Heart left ventricle (tissue), 13 donors: ENCODE measurements at regions not wholly inside any gene's neighbourhood (a gene's known extent, or its start where the extent isn't known, plus 50 kb on each side); places are given as distances from the start of the nearest gene placed in this dataset.

Experiments
- CTCF ChIP-seq, 12 donors: fragments of 200-600 bp; sonication (generic) in 4 of 12; IDR thresholded peaks; one replicate each; pipeline versions ENCODE4 v1.5.0 to v1.8.0; 2018 to 2022; ENCODE audit warnings: antibody characterized with exemption in 12 of 12, mild to moderate bottlenecking in 5 of 12
- POLR2A ChIP-seq, 2 donors: fragments of 450-650 bp; IDR thresholded peaks; one replicate each; pipeline ENCODE4 v1.6.1; 2017; ENCODE audit warnings: antibody characterized with exemption in 2 of 2, mild to moderate bottlenecking in 2 of 2, moderate library complexity in 2 of 2
- donor health status: ischemic (EF 13 %, LVEDD 7.1; RV severe dilation, severe dysfunction).
- donor health status: DM: no; HTN: yes; CAD: no.
- donor health status: DM: no; HTN: no; CAD: no.
- donor health status: ischemic (EF 25% LVEDD 6.9; RV normal size, moderate dysfunction).
- donor health status: ischemic (EF 25% LVEDD 5.7; RV mildly dilated, moderate dysfunction).
- donor health status: ischemic (EF 35%, LVEDD 5.7; RV mildly dilated, moderate dysfunction).
- donor health status: nonischemic (EF 11% LVEDD 7.7; RV severe dilation, severe dysfunction).
- donor health status: DM: yes; HTN: yes; CAD: no.
- donor health status: PGD.
- donor health status: ischemic (EF 29% LVEDD 5.4; RV normal size, mild dysfunction).
- donor health status: nonischemic (EF 23%, LVEDD 6.1; RV moderate dilation, normal function).

GRCh38 chr2:20521682-20522189 lies 74.9 kb downstream of the RHOB start:
- no peak for TF ChIP-seq CTCF (IDR thresholded peaks at IDR 0.05)
- TF ChIP-seq POLR2A (IDR thresholded peaks at IDR 0.05): no peak
